GM06990 (cell line): ENCODE measurements at regions not wholly inside any gene's neighbourhood (a gene's known extent, or its start where the extent isn't known, plus 50 kb on each side); places are given as distances from the start of the nearest gene placed in this dataset.

Experiments used
- DNase-seq: peaks from one replicate; pipeline ENCODE4 v3.0.0-alpha.2; 2011; ENCODE audit not compliant: insufficient read length; ENCODE audit errors: extremely low read depth
- H3K27me3 ChIP-seq: replicated peaks from 2 replicates; pipeline ENCODE4 v1.6.0; 2011; ENCODE audit warnings: low read length; ENCODE audit not compliant: control insufficient read depth, insufficient read depth
- H3K36me3 ChIP-seq: 2 replicates; pipeline ENCODE4 v1.5.1; 2011; ENCODE audit warnings: low read length; ENCODE audit not compliant: control insufficient read depth, insufficient read depth
- H3K4me3 ChIP-seq: replicated peaks from 2 replicates; pipeline ENCODE4 v1.5.1; 2011; ENCODE audit warnings: low read depth, mild to moderate bottlenecking, control low read depth, low read length
- CTCF ChIP-seq: IDR thresholded peaks from 2 replicates; pipeline ENCODE4 v1.5.1; 2011; ENCODE audit warnings: low read length, control low read depth, mild to moderate bottlenecking, inconsistent platforms; ENCODE audit not compliant: insufficient read depth, poor library complexity, severe bottlenecking

GRCh38 chr16:48004141-48004695, 151.6 kb downstream of the ABCC12 start:
- TF ChIP-seq CTCF = no peak
- peaks cover 2% of the 10 kb centered on the region for H3K27me3 ChIP-seq
- no peak overlapping the region for H3K4me3 ChIP-seq

GRCh38 chr16:48003206-48003907, 152.4 kb downstream of the ABCC12 start:
- TF ChIP-seq CTCF = no peak
- no peak overlapping the region for H3K4me3 ChIP-seq
- peaks cover 2% of the 10 kb centered on the region for H3K27me3 ChIP-seq
- no peak for DNase-seq
- H3K36me3 ChIP-seq = no peaks in the 10 kb centered on the region

More at GRCh38 chr16:48004141-48004695, 151.6 kb downstream of the ABCC12 start:
- no peaks in the 10 kb centered on the region for H3K36me3 ChIP-seq
- DNase-seq = no peak

GRCh38 chr16:48001324-48001895, 154.4 kb downstream of the ABCC12 start:
- Histone ChIP-seq H3K27me3 (peaks cover 2% of the 10 kb centered on the region), H3K4me3 (no peak overlapping the region), H3K36me3 (no peaks in the 10 kb centered on the region)
- TF ChIP-seq CTCF = no peak
- no peak for DNase-seq

GRCh38 chr16:48000622-48001021, 155.2 kb downstream of the ABCC12 start:
- peaks cover 2% of the 10 kb centered on the region for H3K27me3 ChIP-seq
- DNase-seq = no peak
- no peak overlapping the region for H3K4me3 ChIP-seq
- H3K36me3 ChIP-seq = no peaks in the 10 kb centered on the region
- no peak for TF ChIP-seq CTCF

- Histone ChIP-seq H3K4me3 (no peak overlapping the region), H3K36me3 (no peaks in the 10 kb centered on the region), H3K27me3 (peaks cover 2% of the 10 kb centered on the region)
- no peak for TF ChIP-seq CTCF
- no peak for DNase-seq
Observed at GRCh38 chr16:47999595-47999994, 156.2 kb downstream of the ABCC12 start.
